K562 (cell line): ENCODE measurements at regions not wholly inside any gene's neighbourhood (a gene's known extent, or its start where the extent isn't known, plus 50 kb on each side); places are given as distances from the start of the nearest gene placed in this dataset.

ENCODE experiments used
- ATAC-seq: fragments of 200-7000 bp; cut with Tn5 transposase; 3 replicates; pipeline ENCODE4 v1.9.1; 2020; ENCODE audit warnings: moderate library complexity
- BruUV-seq: library from RNA; stranded (reverse); fragments of 400-500 nt; replicated peaks from 2 replicates; lab custom pipeline; 2021; lab: Mats Ljungman, UMichigan
- CTCF ChIA-PET: fragments of 300-600 bp; formaldehyde crosslinking; extraction: SDS; loops from one replicate; lab custom pipeline; 2021; ENCODE audit warnings: low intra/inter-chr PET ratio; lab: Yijun Ruan, JAX
- POLR2A ChIA-PET: fragments of 300-600, 350-650 bp; sonication (Branson Sonifier 250); formaldehyde crosslinking; extraction: SDS; loops from one replicate; lab custom pipeline; 2021; ENCODE audit warnings: antibody characterized with exemption, inconsistent platforms; lab: Yijun Ruan, JAX
- DNase-seq, 4 experiments: peaks; one replicate each; pipeline versions ENCODE4 v3.0.0 to v3.0.0-alpha.2; 2011 to 2018; ENCODE audit warnings: low spot score in 3 of 4, mixed read lengths in 3 of 4; ENCODE audit errors: extremely low read depth in 1 of 4
- FAIRE-seq: peaks from 2 replicates; lab custom pipeline; 2011; peaks lifted over from hg19 to GRCh38; lab: Jason Lieb, UNC
- H2AFZ ChIP-seq: 2 replicates; pipeline ENCODE4 v1.6.0; 2011; ENCODE audit warnings: low read depth, low read length, control low read depth, inconsistent platforms
- H3K27ac ChIP-seq: fragments of 200-600 bp; 3 replicates; pipeline ENCODE4 v1.8.0; 2011; ENCODE audit warnings: low read depth, mild to moderate bottlenecking, control low read depth, inconsistent platforms, low read length, moderate library complexity, mixed read lengths; ENCODE audit errors: extremely low read depth
- H3K27me3 ChIP-seq, 2 experiments: fragments of 300-600 bp in 1 of 2; 2 replicates in 1 of 2; 3 replicates in 1 of 2; pipeline versions ENCODE4 v1.6.0 to v1.8.0; 2011; ENCODE audit warnings: inconsistent platforms in 2 of 2, low read length in 2 of 2, mild to moderate bottlenecking in 1 of 2, mixed read lengths in 1 of 2, moderate library complexity in 1 of 2; ENCODE audit not compliant: control insufficient read depth in 2 of 2, insufficient read depth in 2 of 2
- H3K36me3 ChIP-seq: fragments of 300-600 bp; 3 replicates; pipeline ENCODE4 v1.8.0; 2011; ENCODE audit warnings: mild to moderate bottlenecking, low read length, inconsistent platforms; ENCODE audit not compliant: control insufficient read depth, insufficient read depth
- H3K4me1 ChIP-seq, 2 experiments: fragments of 200-600 bp in 1 of 2; replicated peaks in 1 of 2; 2 replicates in 1 of 2; 3 replicates in 1 of 2; pipeline versions ENCODE4 v1.5.1 to v1.8.0; 2011; ENCODE audit warnings: inconsistent platforms in 2 of 2, low read length in 2 of 2, mild to moderate bottlenecking in 1 of 2, mixed read lengths in 1 of 2, moderate library complexity in 1 of 2; ENCODE audit not compliant: control insufficient read depth in 2 of 2, insufficient read depth in 2 of 2
- H3K4me2 ChIP-seq: 2 replicates; pipeline ENCODE4 v1.6.1; 2011; ENCODE audit warnings: low read length, control low read depth, inconsistent platforms, mixed read lengths; ENCODE audit not compliant: insufficient read depth
- H3K4me3 ChIP-seq: fragments of 200-600 bp; sonication (generic), shearing (Covaris generic); 2 replicates; pipeline ENCODE4 v1.5.1; 2016; ENCODE audit warnings: control low read depth, inconsistent platforms
- H3K79me2 ChIP-seq: fragments of 200-600 bp; 3 replicates; pipeline ENCODE4 v1.8.0; 2011; ENCODE audit warnings: low read length, inconsistent platforms; ENCODE audit not compliant: control insufficient read depth, insufficient read depth
- H3K9ac ChIP-seq, 2 experiments: 2 replicates each; pipeline versions ENCODE4 v1.6.0 to v1.6.1; 2011; ENCODE audit warnings: low read depth in 2 of 2, low read length in 2 of 2, control low read depth in 1 of 2, inconsistent platforms in 1 of 2, mild to moderate bottlenecking in 1 of 2, mixed read lengths in 1 of 2; ENCODE audit not compliant: insufficient read depth in 1 of 2
- H3K9me1 ChIP-seq: one replicate; pipeline ENCODE4 v1.6.0; 2011; ENCODE audit warnings: inconsistent platforms, mild to moderate bottlenecking, low read length, moderate library complexity; ENCODE audit not compliant: control insufficient read depth, insufficient read depth
- H3K9me3 ChIP-seq: replicated peaks from 2 replicates; pipeline ENCODE4 v1.5.1; 2011; ENCODE audit warnings: low read depth, low read length, inconsistent platforms; ENCODE audit not compliant: control insufficient read depth, insufficient read depth
- H4K20me1 ChIP-seq: replicated peaks from 2 replicates; pipeline ENCODE4 v1.6.1; 2011; ENCODE audit warnings: low read length, inconsistent platforms, mixed read lengths; ENCODE audit not compliant: control insufficient read depth, insufficient read depth
- ARID2 ChIP-seq: fragments of 450-650 bp; IDR thresholded peaks from 2 replicates; pipeline ENCODE4 v1.6.1; 2017; ENCODE audit warnings: antibody characterized with exemption, mild to moderate bottlenecking
- ELF2 ChIP-seq: fragments of 250-450 bp; sonication (Bioruptor Pico); IDR thresholded peaks from 2 replicates; pipeline ENCODE4 v1.5.0; 2021; ENCODE audit warnings: mild to moderate bottlenecking
- ERF ChIP-seq: fragments of 450-650 bp; formaldehyde crosslinking; IDR thresholded peaks from 2 replicates; pipeline ENCODE4 v1.4.0; 2020; ENCODE audit warnings: mild to moderate bottlenecking, mixed read lengths
- GTF2F1 ChIP-seq: IDR thresholded peaks from 2 replicates; pipeline ENCODE4 v1.6.1; 2011; ENCODE audit warnings: low read depth, low read length, improper control_type of control experiment
- HCFC1 ChIP-seq: IDR thresholded peaks from 2 replicates; pipeline ENCODE4 v1.6.1; 2012; ENCODE audit warnings: low read depth, low read length, improper control_type of control experiment
- LEF1 ChIP-seq: fragments of 450-650 bp; IDR thresholded peaks from 2 replicates; pipeline ENCODE4 v1.6.1; 2016; ENCODE audit warnings: mild to moderate bottlenecking
- MBD2 ChIP-seq: sonication (generic); IDR thresholded peaks from 2 replicates; pipeline ENCODE4 v1.6.1; 2016; ENCODE audit warnings: low read depth, borderline replicate concordance
- MEF2A ChIP-seq: IDR thresholded peaks from 2 replicates; pipeline ENCODE4 v1.6.1; 2011; ENCODE audit warnings: low read depth, mild to moderate bottlenecking, low read length, moderate library complexity; ENCODE audit not compliant: control insufficient read depth
- NFIC ChIP-seq: fragments of 450-650 bp; IDR thresholded peaks from 2 replicates; pipeline ENCODE4 v1.6.1; 2017; ENCODE audit warnings: mild to moderate bottlenecking, inconsistent platforms
- NR2C1 ChIP-seq, 2 experiments: fragments of 450-650 bp; IDR thresholded peaks; 2 replicates each; pipeline ENCODE4 v1.6.1; 2017; ENCODE audit warnings: mild to moderate bottlenecking in 2 of 2, antibody characterized with exemption in 1 of 2, inconsistent platforms in 1 of 2, missing compliant biosample characterization in 1 of 2, missing genetic modification characterization in 1 of 2
- PYGO2 ChIP-seq: fragments of 450-650 bp; IDR thresholded peaks from 2 replicates; pipeline ENCODE4 v1.6.1; 2016; ENCODE audit warnings: mild to moderate bottlenecking, missing genetic modification characterization, moderate library complexity, missing compliant biosample characterization
- SAP30 ChIP-seq: fragments of 200-600 bp; sonication (generic); IDR thresholded peaks from 2 replicates; pipeline ENCODE4 v1.6.1; 2012; ENCODE audit warnings: borderline replicate concordance, low read depth, mild to moderate bottlenecking, moderate library complexity, low read length, control low read depth, inconsistent platforms; ENCODE audit not compliant: insufficient read depth, poor library complexity, severe bottlenecking
- SRSF7 ChIP-seq: fragments of 200-400 bp; formaldehyde crosslinking; optimal IDR thresholded peaks from 2 replicates; pipeline ENCODE3; 2017; ENCODE audit warnings: mild to moderate bottlenecking, low read depth, low read length
- ZNF124 ChIP-seq: sonication (generic); formaldehyde crosslinking; IDR thresholded peaks from 2 replicates; pipeline ENCODE4 v1.8.1; 2022; ENCODE audit warnings: missing genetic modification reagents
- ZNF668 ChIP-seq: fragments of 250-450 bp; sonication (Bioruptor Pico); IDR thresholded peaks from 2 replicates; pipeline ENCODE4 v1.8.0; 2022; ENCODE audit warnings: mild to moderate bottlenecking, inconsistent platforms
- WGBS: fragments of 100-300 bp; shearing (Covaris generic); methylation state at CpG from one replicate; pipeline ENCODE4 v1.1.6; 2016; ENCODE audit warnings: low coverage, mixed read lengths; ENCODE audit not compliant: insufficient coverage; ENCODE audit errors: missing lambda C conversion rate; 5-methylcytosine and 5-hydroxymethylcytosine counted together
- in situ Hi-C: fragments of 300-500 bp; cut with MboI; formaldehyde crosslinking; loops from 4 replicates; pipeline ENCODE4 v1.15.0; 2018; ENCODE audit warnings: inconsistent platforms, mixed read lengths
- intact Hi-C: fragments of 100-400 bp; cut with micrococcal nuclease; formaldehyde crosslinking; loops from 2 replicates; pipeline ENCODE4 v1.14.2; 2022
- TF ChIP-seq, protein P1 (sequence below): fragments of 250-450 bp; sonication (Bioruptor Pico); IDR thresholded peaks from 2 replicates; pipeline ENCODE4 v1.4.0; 2020; ENCODE audit warnings: mild to moderate bottlenecking
- TF ChIP-seq, protein P2 (sequence below): fragments of 450-650 bp; IDR thresholded peaks from 2 replicates; pipeline ENCODE4 v1.6.1; 2016; ENCODE audit warnings: missing biosample characterization, missing genetic modification characterization

DNA sequence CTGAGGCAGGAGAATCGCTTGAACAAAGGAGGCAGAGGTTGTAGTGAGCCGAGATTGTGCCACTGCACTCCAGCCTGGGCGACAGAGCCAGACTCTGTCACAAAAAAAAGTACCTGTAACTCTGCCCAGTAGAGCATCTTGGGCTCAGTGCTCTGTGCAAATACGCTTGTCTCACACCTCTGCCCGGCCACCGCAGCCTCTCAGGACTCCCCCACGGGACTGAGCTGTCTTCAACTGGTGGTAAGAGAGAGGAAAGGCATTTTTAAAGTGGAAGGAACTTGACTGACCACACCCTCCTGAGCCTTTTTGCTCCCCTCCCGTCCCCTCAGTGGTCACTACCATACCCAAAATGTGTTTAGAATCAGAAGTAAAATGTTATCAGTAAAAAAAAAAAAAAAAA, 174.3 kb upstream of the PIK3R1 start:
- H3K36me3 ChIP-seq: no peaks in the 10 kb centered on the region
- WGBS: 0% methylated on average over 8 of the region's 8 CpGs
- TF ChIP-seq MEF2A: no peak
- FAIRE-seq: no peak
- H4K20me1 ChIP-seq: no peaks in the 10 kb centered on the region
- H3K9me1 ChIP-seq: no peaks in the 10 kb centered on the region
- no peak overlapping the region for H2AFZ ChIP-seq
- no peak overlapping the region for H3K4me2 ChIP-seq
- ChIA-PET POLR2A (no interaction called here), CTCF (no interaction called here)
- DNase-seq: no peak
- in situ Hi-C loops: no loop called here
- H3K27ac ChIP-seq: no peak overlapping the region
- no peaks in the 10 kb centered on the region for H3K9me3 ChIP-seq
- intact Hi-C loops: no loop called here
- H3K9ac ChIP-seq: no peak overlapping the region
- no peaks in the 10 kb centered on the region for H3K4me1 ChIP-seq
- no peaks in the 10 kb centered on the region for H3K79me2 ChIP-seq
- no peak for ATAC-seq
- H3K4me3 ChIP-seq: no peak overlapping the region
- H3K27me3 ChIP-seq: peaks cover 0 to 2% of the 10 kb centered on the region in 2 experiments; a peak in 1 of 5 replicates
- BruUV-seq: no TSS peak

DNA sequence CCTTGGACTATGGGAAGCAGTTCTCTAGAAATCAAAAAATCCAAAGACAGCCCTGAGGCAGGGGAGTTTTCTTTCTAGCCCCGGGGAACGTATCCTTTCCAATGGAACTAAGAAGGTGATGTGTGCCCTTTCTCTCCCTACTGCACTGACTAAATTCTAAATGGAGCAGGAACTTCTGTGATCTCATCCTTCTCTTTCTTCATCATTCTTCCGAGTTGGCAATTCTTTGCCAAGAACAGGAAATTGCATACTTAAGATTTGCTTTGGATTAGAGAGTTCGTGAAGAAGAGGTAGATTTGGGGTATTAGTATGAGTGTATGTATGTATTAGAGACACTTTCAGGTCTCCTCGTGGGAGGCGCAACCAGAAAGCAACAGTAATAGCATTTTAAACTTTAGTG, 178.0 kb upstream of the PIK3R1 start:
- no peak for DNase-seq
- no peaks in the 10 kb centered on the region for H3K9me3 ChIP-seq
- H3K9me1 ChIP-seq: no peaks in the 10 kb centered on the region
- no peak overlapping the region for H3K4me3 ChIP-seq
- H4K20me1 ChIP-seq: no peaks in the 10 kb centered on the region
- no peak for FAIRE-seq
- no peaks in the 10 kb centered on the region for H3K4me1 ChIP-seq
- H3K27ac ChIP-seq: no peak overlapping the region
- 0% methylated on average over 6 of the region's 6 CpGs for WGBS
- H3K36me3 ChIP-seq: no peaks in the 10 kb centered on the region
- no TSS peak for BruUV-seq
- ATAC-seq: no peak
- no peak overlapping the region for H3K4me2 ChIP-seq
- H3K9ac ChIP-seq: no peak overlapping the region
- H2AFZ ChIP-seq: no peak overlapping the region
- intact Hi-C loops: no loop called here
- CTCF ChIA-PET: no interaction called here
- H3K79me2 ChIP-seq: no peaks in the 10 kb centered on the region
- peaks cover 0 to 2% of the 10 kb centered on the region in 2 experiments; a peak in 1 of 5 replicates for H3K27me3 ChIP-seq
- POLR2A ChIA-PET: no interaction called here
- in situ Hi-C loops: no loop called here
- TF ChIP-seq LEF1: no peak
- TF ChIP-seq, protein P1, sequence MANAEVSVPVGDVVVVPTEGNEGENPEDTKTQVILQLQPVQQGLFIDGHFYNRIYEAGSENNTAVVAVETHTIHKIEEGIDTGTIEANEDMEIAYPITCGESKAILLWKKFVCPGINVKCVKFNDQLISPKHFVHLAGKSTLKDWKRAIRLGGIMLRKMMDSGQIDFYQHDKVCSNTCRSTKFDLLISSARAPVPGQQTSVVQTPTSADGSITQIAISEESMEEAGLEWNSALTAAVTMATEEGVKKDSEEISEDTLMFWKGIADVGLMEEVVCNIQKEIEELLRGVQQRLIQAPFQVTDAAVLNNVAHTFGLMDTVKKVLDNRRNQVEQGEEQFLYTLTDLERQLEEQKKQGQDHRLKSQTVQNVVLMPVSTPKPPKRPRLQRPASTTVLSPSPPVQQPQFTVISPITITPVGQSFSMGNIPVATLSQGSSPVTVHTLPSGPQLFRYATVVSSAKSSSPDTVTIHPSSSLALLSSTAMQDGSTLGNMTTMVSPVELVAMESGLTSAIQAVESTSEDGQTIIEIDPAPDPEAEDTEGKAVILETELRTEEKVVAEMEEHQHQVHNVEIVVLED (CRISPR knock-in tag): no peak
- TF ChIP-seq HCFC1: no peak
- no peak for TF ChIP-seq ERF (CRISPR knock-in tag)
- no peak for TF ChIP-seq PYGO2 (tag)
- no peak for TF ChIP-seq SAP30
- no peak for TF ChIP-seq ELF2 (CRISPR knock-in tag)
- no peak for TF ChIP-seq MBD2
- TF ChIP-seq SRSF7: no peak
- no peak for TF ChIP-seq GTF2F1
- TF ChIP-seq, protein P2, sequence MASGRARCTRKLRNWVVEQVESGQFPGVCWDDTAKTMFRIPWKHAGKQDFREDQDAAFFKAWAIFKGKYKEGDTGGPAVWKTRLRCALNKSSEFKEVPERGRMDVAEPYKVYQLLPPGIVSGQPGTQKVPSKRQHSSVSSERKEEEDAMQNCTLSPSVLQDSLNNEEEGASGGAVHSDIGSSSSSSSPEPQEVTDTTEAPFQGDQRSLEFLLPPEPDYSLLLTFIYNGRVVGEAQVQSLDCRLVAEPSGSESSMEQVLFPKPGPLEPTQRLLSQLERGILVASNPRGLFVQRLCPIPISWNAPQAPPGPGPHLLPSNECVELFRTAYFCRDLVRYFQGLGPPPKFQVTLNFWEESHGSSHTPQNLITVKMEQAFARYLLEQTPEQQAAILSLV: no peak
- no peak for TF ChIP-seq ZNF124 (CRISPR knock-in tag)
- no peak for TF ChIP-seq NFIC
- TF ChIP-seq ZNF668 (CRISPR knock-in tag): no peak
- no peak for TF ChIP-seq NR2C1 (IDR thresholded peaks at IDR 0.05)
- TF ChIP-seq NR2C1 (tag; IDR thresholded peaks at IDR 0.05): no peak
- TF ChIP-seq ARID2: no peak
